ENCODE measurements at regions not wholly inside any gene's neighbourhood (a gene's known extent, or its start where the extent isn't known, plus 50 kb on each side); places are given as distances from the start of the nearest gene placed in this dataset.

DNA sequence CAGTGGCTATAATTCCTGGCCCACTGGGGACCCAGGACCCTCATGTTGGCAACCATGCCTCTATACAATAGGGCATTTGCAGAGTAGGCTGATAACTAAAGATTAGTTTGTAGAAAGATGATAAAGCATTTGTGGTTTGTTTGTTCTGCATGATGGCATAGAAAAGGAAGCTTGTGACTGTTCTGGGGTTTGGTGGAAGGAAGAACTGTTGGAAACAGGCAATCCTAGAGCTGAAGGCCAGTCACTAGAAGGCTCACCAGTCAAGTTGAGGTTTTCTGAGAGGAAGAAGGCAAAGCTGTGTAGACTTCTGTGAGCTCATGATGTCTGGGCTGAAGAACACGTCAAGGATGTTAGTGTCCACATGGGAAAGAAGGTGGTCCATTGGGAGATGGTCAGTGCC is 140.3 kb upstream of the VANGL1 start:
- no peak for TF ChIP-seq POLR2AphosphoS5 (IDR thresholded peaks at IDR 0.05; ENCODE audit: low read depth, low read length)
- TF ChIP-seq TAF1 (IDR thresholded peaks at IDR 0.05; ENCODE audit: borderline replicate concordance, insufficient read depth, low read length) = no peak
- no peak for TF ChIP-seq FOXP2 (optimal IDR thresholded peaks at IDR 0.05; ENCODE audit: borderline replicate concordance, extremely low read depth, extremely low read length, insufficient read depth)
- TF ChIP-seq, protein P1, sequence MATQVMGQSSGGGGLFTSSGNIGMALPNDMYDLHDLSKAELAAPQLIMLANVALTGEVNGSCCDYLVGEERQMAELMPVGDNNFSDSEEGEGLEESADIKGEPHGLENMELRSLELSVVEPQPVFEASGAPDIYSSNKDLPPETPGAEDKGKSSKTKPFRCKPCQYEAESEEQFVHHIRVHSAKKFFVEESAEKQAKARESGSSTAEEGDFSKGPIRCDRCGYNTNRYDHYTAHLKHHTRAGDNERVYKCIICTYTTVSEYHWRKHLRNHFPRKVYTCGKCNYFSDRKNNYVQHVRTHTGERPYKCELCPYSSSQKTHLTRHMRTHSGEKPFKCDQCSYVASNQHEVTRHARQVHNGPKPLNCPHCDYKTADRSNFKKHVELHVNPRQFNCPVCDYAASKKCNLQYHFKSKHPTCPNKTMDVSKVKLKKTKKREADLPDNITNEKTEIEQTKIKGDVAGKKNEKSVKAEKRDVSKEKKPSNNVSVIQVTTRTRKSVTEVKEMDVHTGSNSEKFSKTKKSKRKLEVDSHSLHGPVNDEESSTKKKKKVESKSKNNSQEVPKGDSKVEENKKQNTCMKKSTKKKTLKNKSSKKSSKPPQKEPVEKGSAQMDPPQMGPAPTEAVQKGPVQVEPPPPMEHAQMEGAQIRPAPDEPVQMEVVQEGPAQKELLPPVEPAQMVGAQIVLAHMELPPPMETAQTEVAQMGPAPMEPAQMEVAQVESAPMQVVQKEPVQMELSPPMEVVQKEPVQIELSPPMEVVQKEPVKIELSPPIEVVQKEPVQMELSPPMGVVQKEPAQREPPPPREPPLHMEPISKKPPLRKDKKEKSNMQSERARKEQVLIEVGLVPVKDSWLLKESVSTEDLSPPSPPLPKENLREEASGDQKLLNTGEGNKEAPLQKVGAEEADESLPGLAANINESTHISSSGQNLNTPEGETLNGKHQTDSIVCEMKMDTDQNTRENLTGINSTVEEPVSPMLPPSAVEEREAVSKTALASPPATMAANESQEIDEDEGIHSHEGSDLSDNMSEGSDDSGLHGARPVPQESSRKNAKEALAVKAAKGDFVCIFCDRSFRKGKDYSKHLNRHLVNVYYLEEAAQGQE (IDR thresholded peaks at IDR 0.05; ENCODE audit: insufficient read depth in 1 of 2, low read depth in 2 of 2, low read length in 2 of 2) = no peak
- no peak for TF ChIP-seq SIN3A (IDR thresholded peaks at IDR 0.05; ENCODE audit: borderline replicate concordance, insufficient read depth, low read length)

DNA sequence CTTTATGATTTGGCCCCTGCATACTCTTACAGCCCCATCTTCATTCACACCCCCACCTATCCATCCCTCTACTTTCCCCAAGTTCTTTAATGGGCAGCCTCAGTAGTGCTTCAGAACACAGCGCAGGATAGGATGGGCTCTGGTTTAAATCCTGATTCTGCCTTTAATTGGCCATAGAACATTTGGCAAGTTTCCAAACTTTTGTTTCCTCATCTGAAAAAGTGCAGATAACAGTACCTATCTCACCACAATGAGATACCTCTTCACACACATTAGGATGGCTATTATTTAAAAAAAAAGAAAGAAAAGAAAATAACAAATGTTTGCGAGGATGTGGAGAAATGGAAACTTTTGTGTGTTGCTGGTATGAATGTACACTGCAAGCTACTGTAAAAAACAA is 142.5 kb upstream of the VANGL1 start:
- TF ChIP-seq TAF1 (IDR thresholded peaks at IDR 0.05; ENCODE audit: borderline replicate concordance, insufficient read depth, low read length) (no peak), POLR2AphosphoS5 (IDR thresholded peaks at IDR 0.05; ENCODE audit: low read depth, low read length) (no peak), FOXP2 (optimal IDR thresholded peaks at IDR 0.05; ENCODE audit: borderline replicate concordance, extremely low read depth, extremely low read length, insufficient read depth) (no peak), SIN3A (IDR thresholded peaks at IDR 0.05; ENCODE audit: borderline replicate concordance, insufficient read depth, low read length) (no peak)
- TF ChIP-seq, protein P1 (IDR thresholded peaks at IDR 0.05; ENCODE audit: insufficient read depth in 1 of 2, low read depth in 2 of 2, low read length in 2 of 2) = no peak

DNA sequence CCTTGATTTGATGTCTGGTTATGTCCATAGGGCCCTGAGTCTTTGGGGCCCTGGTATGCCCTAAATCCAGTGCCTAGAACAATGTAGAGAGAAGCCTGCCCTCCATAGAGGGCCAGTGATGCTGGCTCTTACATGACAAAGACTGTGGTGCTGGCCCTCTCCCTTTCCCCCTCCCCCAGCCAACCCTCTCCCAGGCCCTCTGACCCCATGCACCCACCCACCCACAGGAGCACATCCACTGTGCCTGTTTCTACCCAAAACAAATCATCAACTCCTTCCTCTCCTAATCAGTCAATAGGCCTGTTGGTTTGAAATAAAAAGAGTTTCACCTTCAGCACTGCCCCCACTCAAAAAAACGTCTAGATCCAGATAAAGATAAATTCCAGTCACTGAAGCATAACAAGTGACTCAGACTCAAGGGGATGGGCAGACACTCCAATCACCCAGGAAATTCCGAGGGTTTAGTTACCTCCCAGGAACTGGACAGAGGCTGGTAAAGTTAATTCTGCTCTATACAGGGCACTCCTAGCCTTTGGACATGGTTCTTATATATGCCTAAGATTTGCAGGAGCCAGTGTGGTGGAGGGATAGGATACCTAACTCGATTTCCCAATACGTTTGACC is 144.8 kb upstream of the VANGL1 start:
- TF ChIP-seq, protein P1 (IDR thresholded peaks at IDR 0.05; ENCODE audit: insufficient read depth in 1 of 2, low read depth in 2 of 2, low read length in 2 of 2) = no peak
- TF ChIP-seq TAF1 (IDR thresholded peaks at IDR 0.05; ENCODE audit: borderline replicate concordance, insufficient read depth, low read length) (no peak), FOXP2 (optimal IDR thresholded peaks at IDR 0.05; ENCODE audit: borderline replicate concordance, extremely low read depth, extremely low read length, insufficient read depth) (no peak), SIN3A (IDR thresholded peaks at IDR 0.05; ENCODE audit: borderline replicate concordance, insufficient read depth, low read length) (no peak), POLR2AphosphoS5 (IDR thresholded peaks at IDR 0.05; ENCODE audit: low read depth, low read length) (no peak)

DNA sequence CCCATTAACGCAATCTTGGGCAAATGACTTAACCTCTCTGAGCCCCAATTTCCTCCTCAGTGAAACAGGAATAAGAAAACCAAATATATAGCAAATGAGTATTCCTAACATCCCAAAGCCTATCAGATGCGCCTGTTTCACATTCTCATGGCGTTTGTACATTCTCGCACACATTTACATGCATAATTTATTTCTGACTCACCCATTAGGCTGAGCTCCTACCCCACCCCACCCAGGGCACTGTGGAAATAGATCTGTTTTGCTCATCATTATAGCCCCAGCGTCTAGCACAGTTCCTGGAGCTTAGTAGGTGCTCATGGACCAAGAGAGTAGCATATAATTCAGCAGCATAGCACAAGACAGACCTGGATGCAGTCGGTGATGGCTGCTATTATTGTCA is 146.1 kb upstream of the VANGL1 start:
- TF ChIP-seq FOXP2 (optimal IDR thresholded peaks at IDR 0.05; ENCODE audit: borderline replicate concordance, extremely low read depth, extremely low read length, insufficient read depth) = no peak
- TF ChIP-seq, protein P1 (IDR thresholded peaks at IDR 0.05; ENCODE audit: insufficient read depth in 1 of 2, low read depth in 2 of 2, low read length in 2 of 2) = no peak
- no peak for TF ChIP-seq SIN3A (IDR thresholded peaks at IDR 0.05; ENCODE audit: borderline replicate concordance, insufficient read depth, low read length)
- TF ChIP-seq POLR2AphosphoS5 (IDR thresholded peaks at IDR 0.05; ENCODE audit: low read depth, low read length) = no peak

DNA sequence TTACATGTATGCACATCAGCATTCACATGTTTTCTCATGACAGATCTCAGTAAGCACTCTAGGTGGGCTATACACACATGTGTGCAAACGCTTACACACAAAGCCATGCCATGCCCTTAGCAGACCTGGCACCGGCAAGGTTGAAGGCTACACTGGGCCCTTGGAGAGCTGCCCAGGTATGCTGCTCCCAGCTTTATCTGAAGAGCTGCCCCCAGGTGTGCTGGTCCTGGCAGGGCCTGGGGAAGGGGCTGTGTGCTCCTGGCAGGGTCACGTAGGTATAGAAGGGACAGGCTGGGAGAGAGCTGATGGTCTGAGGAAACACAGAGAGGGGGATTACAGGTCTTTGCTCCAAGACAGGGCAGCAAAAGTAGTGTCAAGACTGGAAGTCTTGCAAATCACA is 146.7 kb upstream of the VANGL1 start:
- TF ChIP-seq FOXP2 (optimal IDR thresholded peaks at IDR 0.05; ENCODE audit: borderline replicate concordance, extremely low read depth, extremely low read length, insufficient read depth) = no peak
- TF ChIP-seq, protein P1 (IDR thresholded peaks at IDR 0.05; ENCODE audit: insufficient read depth in 1 of 2, low read depth in 2 of 2, low read length in 2 of 2) = no peak
- no peak for TF ChIP-seq TAF1 (IDR thresholded peaks at IDR 0.05; ENCODE audit: borderline replicate concordance, insufficient read depth, low read length)
- TF ChIP-seq SIN3A (IDR thresholded peaks at IDR 0.05; ENCODE audit: borderline replicate concordance, insufficient read depth, low read length) = no peak
- no peak for TF ChIP-seq POLR2AphosphoS5 (IDR thresholded peaks at IDR 0.05; ENCODE audit: low read depth, low read length)
